ENCODE measurements at regions not wholly inside any gene's neighbourhood (a gene's known extent, or its start where the extent isn't known, plus 50 kb on each side); places are given as distances from the start of the nearest gene placed in this dataset.

- TF ChIP-seq, protein P1, sequence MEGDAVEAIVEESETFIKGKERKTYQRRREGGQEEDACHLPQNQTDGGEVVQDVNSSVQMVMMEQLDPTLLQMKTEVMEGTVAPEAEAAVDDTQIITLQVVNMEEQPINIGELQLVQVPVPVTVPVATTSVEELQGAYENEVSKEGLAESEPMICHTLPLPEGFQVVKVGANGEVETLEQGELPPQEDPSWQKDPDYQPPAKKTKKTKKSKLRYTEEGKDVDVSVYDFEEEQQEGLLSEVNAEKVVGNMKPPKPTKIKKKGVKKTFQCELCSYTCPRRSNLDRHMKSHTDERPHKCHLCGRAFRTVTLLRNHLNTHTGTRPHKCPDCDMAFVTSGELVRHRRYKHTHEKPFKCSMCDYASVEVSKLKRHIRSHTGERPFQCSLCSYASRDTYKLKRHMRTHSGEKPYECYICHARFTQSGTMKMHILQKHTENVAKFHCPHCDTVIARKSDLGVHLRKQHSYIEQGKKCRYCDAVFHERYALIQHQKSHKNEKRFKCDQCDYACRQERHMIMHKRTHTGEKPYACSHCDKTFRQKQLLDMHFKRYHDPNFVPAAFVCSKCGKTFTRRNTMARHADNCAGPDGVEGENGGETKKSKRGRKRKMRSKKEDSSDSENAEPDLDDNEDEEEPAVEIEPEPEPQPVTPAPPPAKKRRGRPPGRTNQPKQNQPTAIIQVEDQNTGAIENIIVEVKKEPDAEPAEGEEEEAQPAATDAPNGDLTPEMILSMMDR (IDR thresholded peaks at IDR 0.05; ENCODE audit: insufficient read depth, low read depth, low read length), result no peak
- H3K4me3 ChIP-seq (ENCODE audit: low read depth, low read length), result no peak overlapping the region
These were observed 58.5 kb upstream of the LPP start for GRCh38 chr3:188095431-188095830.

DNA sequence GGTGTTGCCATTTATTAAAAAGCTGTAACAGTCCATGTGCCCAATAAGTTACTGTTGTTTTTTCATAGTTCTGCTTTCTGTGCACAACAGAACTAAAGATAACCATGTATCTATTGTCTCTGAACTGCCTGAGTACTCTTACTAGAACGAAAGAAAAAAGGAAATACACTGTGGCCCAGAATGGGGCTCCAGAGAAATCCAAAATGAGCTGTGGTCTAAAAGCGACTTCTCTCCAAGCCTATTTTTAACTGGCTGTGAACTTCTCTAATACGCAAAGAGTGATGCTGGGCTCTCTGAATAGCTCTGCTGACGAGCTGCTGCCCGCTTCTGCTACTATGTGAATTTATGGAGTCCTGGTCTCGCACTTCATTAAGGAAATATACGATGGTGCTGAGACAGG, 56.2 kb upstream of the LPP start:
- H3K4me3 ChIP-seq (ENCODE audit: low read depth, low read length), result no peak overlapping the region
- no peak for DNase-seq (ENCODE audit: low read depth)
- TF ChIP-seq, protein P1 (IDR thresholded peaks at IDR 0.05; ENCODE audit: insufficient read depth, low read depth, low read length), result no peak

More at GRCh38 chr3:188095431-188095830, 58.5 kb upstream of the LPP start:
- DNase-seq (ENCODE audit: low read depth), result no peak

DNA sequence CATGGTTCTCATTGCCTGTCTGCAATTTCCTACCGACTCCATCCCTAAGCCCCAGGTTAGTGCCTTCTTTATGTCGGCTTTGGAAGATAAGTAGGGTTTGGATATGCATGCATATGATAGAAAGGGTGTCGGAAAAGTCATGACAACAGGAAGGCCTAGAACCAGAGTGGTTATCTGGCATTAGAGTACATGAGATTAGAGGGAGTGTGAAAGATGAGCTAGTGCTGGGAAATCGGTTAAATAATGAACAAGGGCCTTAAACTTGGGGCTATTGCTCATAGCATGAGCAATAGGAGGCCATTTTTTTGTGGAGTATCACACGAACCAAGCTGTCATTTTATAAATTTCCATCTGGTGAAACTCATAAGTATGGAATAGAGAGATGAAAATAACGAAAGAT, 54.0 kb upstream of the LPP start:
- TF ChIP-seq, protein P1 (IDR thresholded peaks at IDR 0.05; ENCODE audit: insufficient read depth, low read depth, low read length), result no peak
- H3K4me3 ChIP-seq (ENCODE audit: low read depth, low read length), result no peak overlapping the region
- DNase-seq (ENCODE audit: low read depth), result no peak

DNA sequence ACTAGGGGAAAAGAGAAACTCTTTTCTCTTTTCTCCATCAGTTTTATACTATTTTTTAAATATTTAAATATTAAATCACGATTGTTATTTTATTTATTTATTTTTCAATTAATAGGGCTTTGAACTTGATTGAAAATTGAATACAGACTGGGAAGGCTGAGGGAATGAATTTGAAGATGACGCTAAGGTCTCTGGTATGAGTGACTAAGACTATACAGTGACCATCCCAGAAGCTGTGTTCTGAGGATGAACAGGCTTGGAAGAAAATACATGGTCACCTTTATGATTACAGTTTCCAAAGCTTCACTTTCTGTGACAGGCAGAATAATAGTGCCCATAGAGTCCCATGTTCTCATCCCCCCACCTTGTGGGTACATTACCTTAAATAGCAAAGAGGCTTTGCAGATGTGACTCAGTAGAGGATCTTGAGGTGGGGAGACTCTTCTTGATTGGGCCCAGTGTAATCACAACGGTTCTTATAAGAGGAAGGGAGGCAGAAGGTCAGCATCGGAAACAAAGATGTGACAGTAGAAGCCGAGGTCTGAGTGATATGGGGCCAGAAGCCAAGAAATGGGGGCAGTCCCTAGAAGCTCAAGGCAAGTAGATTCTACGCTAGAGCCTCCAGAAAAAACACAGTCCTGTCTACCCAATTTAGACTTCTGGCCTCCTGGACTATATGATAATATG, 51.0 kb upstream of the LPP start:
- DNase-seq (ENCODE audit: low read depth), result no peak
- TF ChIP-seq, protein P1 (IDR thresholded peaks at IDR 0.05; ENCODE audit: insufficient read depth, low read depth, low read length), result no peak
- no peak overlapping the region for H3K4me3 ChIP-seq (ENCODE audit: low read depth, low read length)

DNA sequence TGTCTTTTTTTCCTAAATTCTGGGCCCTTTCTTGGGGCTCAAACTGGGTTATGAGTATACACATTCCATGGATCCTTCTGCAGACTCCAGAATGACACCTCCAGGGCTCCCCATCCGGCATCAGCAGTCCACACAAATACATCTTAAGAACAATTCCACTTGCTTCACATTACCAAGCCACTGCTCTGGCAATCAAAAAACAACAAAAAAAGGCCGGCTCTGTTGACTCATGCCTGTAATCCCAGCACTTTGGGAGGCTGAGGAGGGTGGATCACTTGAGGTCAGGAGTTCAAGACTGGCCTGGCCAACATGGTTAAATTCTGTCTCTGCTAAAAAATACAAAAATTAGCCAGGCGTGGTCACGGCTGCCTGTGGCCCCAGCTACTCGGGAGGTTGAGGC, 49.9 kb upstream of the LPP start:
- TF ChIP-seq, protein P1 (IDR thresholded peaks at IDR 0.05; ENCODE audit: insufficient read depth, low read depth, low read length), result no peak
- H3K4me3 ChIP-seq (ENCODE audit: low read depth, low read length), result no peak overlapping the region
- DNase-seq (ENCODE audit: low read depth), result no peak

Measured in fibroblast of villous mesenchyme (primary cell).